ENCODE measurements at regions not wholly inside any gene's neighbourhood (a gene's known extent, or its start where the extent isn't known, plus 50 kb on each side); places are given as distances from the start of the nearest gene placed in this dataset.

- no peak for TF ChIP-seq EZH2 (IDR thresholded peaks at IDR 0.05)
- TF ChIP-seq, protein P1, sequence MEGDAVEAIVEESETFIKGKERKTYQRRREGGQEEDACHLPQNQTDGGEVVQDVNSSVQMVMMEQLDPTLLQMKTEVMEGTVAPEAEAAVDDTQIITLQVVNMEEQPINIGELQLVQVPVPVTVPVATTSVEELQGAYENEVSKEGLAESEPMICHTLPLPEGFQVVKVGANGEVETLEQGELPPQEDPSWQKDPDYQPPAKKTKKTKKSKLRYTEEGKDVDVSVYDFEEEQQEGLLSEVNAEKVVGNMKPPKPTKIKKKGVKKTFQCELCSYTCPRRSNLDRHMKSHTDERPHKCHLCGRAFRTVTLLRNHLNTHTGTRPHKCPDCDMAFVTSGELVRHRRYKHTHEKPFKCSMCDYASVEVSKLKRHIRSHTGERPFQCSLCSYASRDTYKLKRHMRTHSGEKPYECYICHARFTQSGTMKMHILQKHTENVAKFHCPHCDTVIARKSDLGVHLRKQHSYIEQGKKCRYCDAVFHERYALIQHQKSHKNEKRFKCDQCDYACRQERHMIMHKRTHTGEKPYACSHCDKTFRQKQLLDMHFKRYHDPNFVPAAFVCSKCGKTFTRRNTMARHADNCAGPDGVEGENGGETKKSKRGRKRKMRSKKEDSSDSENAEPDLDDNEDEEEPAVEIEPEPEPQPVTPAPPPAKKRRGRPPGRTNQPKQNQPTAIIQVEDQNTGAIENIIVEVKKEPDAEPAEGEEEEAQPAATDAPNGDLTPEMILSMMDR (IDR thresholded peaks at IDR 0.05) = no peak
- TF ChIP-seq EZH2phosphoT487 (IDR thresholded peaks at IDR 0.05) = no peak
Measured at GRCh38 chr14:49303946-49304516, 282.1 kb downstream of the RPS29 start.

All from neural progenitor cell (in vitro differentiated cells).